ENCODE measurements at regions not wholly inside any gene's neighbourhood (a gene's known extent, or its start where the extent isn't known, plus 50 kb on each side); places are given as distances from the start of the nearest gene placed in this dataset.

DNA sequence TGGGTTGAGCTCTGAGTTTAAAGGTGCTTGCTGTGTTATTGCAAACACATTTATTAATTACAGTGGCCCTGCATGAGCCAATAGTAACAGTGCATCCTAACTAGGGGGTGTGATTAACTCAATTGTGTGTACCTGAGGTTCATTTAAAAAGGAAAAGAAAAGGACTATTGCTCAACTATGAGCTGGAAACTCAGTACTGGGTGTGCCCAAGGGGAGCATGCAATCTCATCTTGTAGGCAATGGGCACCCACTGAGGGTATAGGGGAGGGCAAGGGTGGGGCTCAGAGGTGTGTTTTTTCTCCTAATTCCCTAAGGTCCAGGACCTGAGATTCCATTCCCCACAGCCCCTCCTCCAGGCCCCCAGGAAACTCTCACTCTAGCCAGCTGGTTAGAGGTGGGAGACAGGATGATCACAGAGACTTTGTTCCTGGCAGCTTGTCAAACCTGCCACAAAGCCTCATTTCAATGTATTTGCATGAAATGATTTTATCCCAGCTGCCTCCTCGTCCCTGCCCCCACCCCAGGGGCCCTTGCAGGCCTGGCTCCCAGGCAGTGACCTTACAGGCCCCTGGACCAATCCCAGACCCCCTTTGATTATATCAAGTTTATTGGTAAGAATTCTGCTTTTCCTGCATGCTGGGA is 220.7 kb downstream of the TBC1D2B start:
- H3K4me1 ChIP-seq (ENCODE audit: control insufficient read depth in 2 of 2, insufficient read depth in 2 of 2, low read length in 1 of 2), result no peaks in the 10 kb centered on the region
- H3K4me3 ChIP-seq (ENCODE audit: low read depth in 1 of 2, low read length in 2 of 2), result no peak overlapping the region
- no peaks in the 10 kb centered on the region for H3K36me3 ChIP-seq (ENCODE audit: control insufficient read depth in 2 of 2, insufficient read depth in 2 of 2, low read length in 1 of 2)
- WGBS, 2 donors, result 55 to 65% methylated on average over 1 of the region's 1 CpG
- H3K27me3 ChIP-seq (ENCODE audit: control insufficient read depth in 1 of 2, insufficient read depth in 2 of 2, low read length in 2 of 2), result no peaks in the 10 kb centered on the region
- H3K27ac ChIP-seq (ENCODE audit: low read depth in 2 of 2, low read length in 1 of 2), result no peak overlapping the region
- no peaks in the 10 kb centered on the region for H3K9me3 ChIP-seq (ENCODE audit: control insufficient read depth in 2 of 2, insufficient read depth in 1 of 2, low read depth in 1 of 2, low read length in 1 of 2)

DNA sequence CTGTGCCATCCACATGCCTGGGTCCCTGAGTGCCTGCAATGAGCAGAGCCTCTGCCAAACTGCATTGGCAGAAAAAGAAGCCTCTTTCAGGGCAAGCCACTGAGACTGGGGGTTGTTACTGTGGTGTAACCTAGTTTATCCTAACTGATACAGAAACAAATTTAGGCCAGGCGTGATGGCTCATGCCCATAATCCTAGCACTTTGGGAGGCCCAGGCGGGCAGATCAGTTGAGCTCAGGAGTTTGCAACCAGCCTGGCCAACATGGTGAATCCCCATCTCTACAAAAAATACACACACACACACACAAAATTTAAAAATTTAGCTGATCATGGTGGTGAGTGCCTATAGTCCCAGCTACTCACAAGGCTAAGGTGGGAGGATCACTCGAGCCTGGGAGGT is 221.6 kb downstream of the TBC1D2B start:
- WGBS, 2 donors, result 78 to 89% methylated on average over 3 of the region's 3 CpGs
- Histone ChIP-seq H3K27ac (ENCODE audit: low read depth in 2 of 2, low read length in 1 of 2) (no peak overlapping the region), H3K27me3 (ENCODE audit: control insufficient read depth in 1 of 2, insufficient read depth in 2 of 2, low read length in 2 of 2) (no peaks in the 10 kb centered on the region), H3K36me3 (ENCODE audit: control insufficient read depth in 2 of 2, insufficient read depth in 2 of 2, low read length in 1 of 2) (no peaks in the 10 kb centered on the region), H3K4me1 (ENCODE audit: control insufficient read depth in 2 of 2, insufficient read depth in 2 of 2, low read length in 1 of 2) (no peaks in the 10 kb centered on the region), H3K4me3 (ENCODE audit: low read depth in 1 of 2, low read length in 2 of 2) (no peak overlapping the region), H3K9me3 (ENCODE audit: control insufficient read depth in 2 of 2, insufficient read depth in 1 of 2, low read depth in 1 of 2, low read length in 1 of 2) (peaks cover 0 to 2% of the 10 kb centered on the region in 2 donors)

DNA sequence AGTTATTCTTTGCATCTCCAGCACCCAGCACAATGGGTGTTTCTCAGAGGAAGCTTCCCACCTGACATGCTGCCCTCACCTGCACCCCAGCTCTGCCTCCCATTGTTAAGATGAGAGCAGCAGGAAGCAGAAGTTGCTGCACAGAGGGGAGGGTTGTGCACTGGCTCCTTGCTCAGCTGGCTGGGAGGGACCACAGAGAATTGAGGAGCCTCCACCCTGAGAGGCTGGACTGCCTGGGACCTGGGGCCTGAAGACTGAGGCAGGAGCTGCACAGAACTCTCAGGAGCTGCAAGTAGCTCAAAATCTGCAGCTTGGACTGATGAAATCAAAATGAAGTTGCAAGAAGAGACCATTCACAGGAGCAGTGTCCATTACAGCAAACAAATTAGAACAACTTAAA is 222.3 kb upstream of the LINGO1 start:
- H3K4me1 ChIP-seq (ENCODE audit: control insufficient read depth in 2 of 2, insufficient read depth in 2 of 2, low read length in 1 of 2), result no peaks in the 10 kb centered on the region
- no peak overlapping the region for H3K4me3 ChIP-seq (ENCODE audit: low read depth in 1 of 2, low read length in 2 of 2)
- H3K27ac ChIP-seq (ENCODE audit: low read depth in 2 of 2, low read length in 1 of 2), result no peak overlapping the region
- no peaks in the 10 kb centered on the region for H3K36me3 ChIP-seq (ENCODE audit: control insufficient read depth in 2 of 2, insufficient read depth in 2 of 2, low read length in 1 of 2)
- peaks cover 0 to 2% of the 10 kb centered on the region in 2 donors for H3K9me3 ChIP-seq (ENCODE audit: control insufficient read depth in 2 of 2, insufficient read depth in 1 of 2, low read depth in 1 of 2, low read length in 1 of 2)
- no peaks in the 10 kb centered on the region for H3K27me3 ChIP-seq (ENCODE audit: control insufficient read depth in 1 of 2, insufficient read depth in 2 of 2, low read length in 2 of 2)

DNA sequence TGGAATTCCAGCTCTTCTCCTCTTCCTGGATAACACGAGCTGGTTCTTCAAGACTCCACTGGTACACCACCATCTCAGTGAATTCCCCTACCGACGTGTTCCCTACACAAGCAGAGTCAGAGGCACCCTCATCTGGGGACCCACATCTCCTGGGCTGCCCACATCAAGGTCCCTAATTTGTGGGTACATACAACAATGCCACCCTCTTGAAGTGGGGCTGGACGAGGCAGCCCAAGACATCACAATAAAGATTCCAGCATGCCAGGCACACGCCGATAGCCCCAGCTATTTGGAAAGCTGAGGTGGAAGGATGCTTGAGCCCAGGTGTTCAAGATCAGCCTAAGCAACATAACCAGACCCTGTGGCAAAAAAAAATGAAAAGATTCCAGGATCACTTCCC is 221.2 kb upstream of the LINGO1 start:
- Histone ChIP-seq H3K36me3 (ENCODE audit: control insufficient read depth in 2 of 2, insufficient read depth in 2 of 2, low read length in 1 of 2) (no peaks in the 10 kb centered on the region), H3K9me3 (ENCODE audit: control insufficient read depth in 2 of 2, insufficient read depth in 1 of 2, low read depth in 1 of 2, low read length in 1 of 2) (peaks cover 0 to 2% of the 10 kb centered on the region in 2 donors), H3K4me1 (ENCODE audit: control insufficient read depth in 2 of 2, insufficient read depth in 2 of 2, low read length in 1 of 2) (no peaks in the 10 kb centered on the region), H3K4me3 (ENCODE audit: low read depth in 1 of 2, low read length in 2 of 2) (no peak overlapping the region), H3K27me3 (ENCODE audit: control insufficient read depth in 1 of 2, insufficient read depth in 2 of 2, low read length in 2 of 2) (no peaks in the 10 kb centered on the region), H3K27ac (ENCODE audit: low read depth in 2 of 2, low read length in 1 of 2) (no peak overlapping the region)
- WGBS, 2 donors, result 86 to 87% methylated on average over 6 of the region's 6 CpGs

DNA sequence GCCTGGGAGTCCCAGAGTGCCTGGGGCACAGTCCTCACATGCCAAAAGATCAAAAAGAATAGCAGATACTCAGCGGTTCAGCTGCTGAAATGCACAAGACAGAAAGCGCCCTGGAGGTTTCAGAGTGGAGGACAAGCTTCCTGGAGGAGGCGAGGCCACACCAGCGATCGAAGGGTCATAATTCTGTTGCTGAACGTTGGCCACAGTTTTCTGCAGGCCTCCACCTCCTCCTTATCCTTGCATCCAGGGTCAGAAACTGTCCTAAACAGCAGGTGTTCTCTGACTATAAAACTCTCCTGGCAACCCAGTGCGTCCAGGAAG is 220.3 kb upstream of the LINGO1 start:
- no peak overlapping the region for H3K27ac ChIP-seq (ENCODE audit: low read depth in 2 of 2, low read length in 1 of 2)
- H3K27me3 ChIP-seq (ENCODE audit: control insufficient read depth in 1 of 2, insufficient read depth in 2 of 2, low read length in 2 of 2), result no peaks in the 10 kb centered on the region
- no peaks in the 10 kb centered on the region for H3K4me1 ChIP-seq (ENCODE audit: control insufficient read depth in 2 of 2, insufficient read depth in 2 of 2, low read length in 1 of 2)
- H3K4me3 ChIP-seq (ENCODE audit: low read depth in 1 of 2, low read length in 2 of 2), result no peak overlapping the region
- peaks cover 0 to 2% of the 10 kb centered on the region in 2 donors for H3K9me3 ChIP-seq (ENCODE audit: control insufficient read depth in 2 of 2, insufficient read depth in 1 of 2, low read depth in 1 of 2, low read length in 1 of 2)
- 58 to 64% methylated on average over 7 of the region's 7 CpGs for WGBS, 2 donors
- no peaks in the 10 kb centered on the region for H3K36me3 ChIP-seq (ENCODE audit: control insufficient read depth in 2 of 2, insufficient read depth in 2 of 2, low read length in 1 of 2)

DNA sequence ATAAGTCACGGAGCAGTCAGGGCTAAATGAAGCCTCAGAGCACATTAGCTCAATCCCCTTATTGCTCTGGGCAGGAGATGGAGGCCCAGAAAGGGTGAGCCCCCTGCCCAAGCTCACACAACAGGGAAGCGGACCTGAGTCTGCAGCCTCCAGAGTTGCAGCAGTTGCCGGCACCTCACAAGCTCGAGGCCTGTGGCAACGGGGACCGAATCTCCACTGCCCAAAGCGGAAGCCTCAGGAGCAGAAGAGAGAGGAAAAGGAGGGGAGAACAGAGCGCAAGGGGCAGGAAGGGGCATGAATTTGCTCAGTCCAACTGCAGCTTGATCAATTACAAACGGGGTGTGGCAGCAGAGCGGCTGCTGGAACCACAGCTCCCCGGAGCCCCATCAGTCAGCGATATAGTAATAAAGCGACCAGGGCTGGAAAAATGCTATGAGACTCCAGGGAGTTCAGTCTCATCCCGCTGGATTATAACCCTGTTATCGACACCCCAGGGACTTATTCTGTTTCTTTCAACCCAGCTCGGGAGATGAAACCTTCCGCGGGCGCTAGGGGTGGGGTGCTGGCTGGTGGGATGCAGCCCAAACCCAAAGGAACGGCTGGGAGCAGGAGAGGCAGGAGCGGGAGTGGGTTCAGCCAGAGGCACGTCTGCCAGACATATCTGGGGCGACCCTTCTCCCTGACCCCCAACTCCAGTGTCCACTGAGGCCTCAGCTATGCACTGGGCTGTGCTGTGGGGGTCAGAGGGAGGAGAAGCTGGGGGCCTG is 219.7 kb upstream of the LINGO1 start:
- Histone ChIP-seq H3K4me3 (ENCODE audit: low read depth in 1 of 2, low read length in 2 of 2) (no peak overlapping the region), H3K27me3 (ENCODE audit: control insufficient read depth in 1 of 2, insufficient read depth in 2 of 2, low read length in 2 of 2) (no peaks in the 10 kb centered on the region), H3K27ac (ENCODE audit: low read depth in 2 of 2, low read length in 1 of 2) (no peak overlapping the region), H3K4me1 (ENCODE audit: control insufficient read depth in 2 of 2, insufficient read depth in 2 of 2, low read length in 1 of 2) (no peaks in the 10 kb centered on the region), H3K9me3 (ENCODE audit: control insufficient read depth in 2 of 2, insufficient read depth in 1 of 2, low read depth in 1 of 2, low read length in 1 of 2) (peaks cover 0 to 2% of the 10 kb centered on the region in 2 donors), H3K36me3 (ENCODE audit: control insufficient read depth in 2 of 2, insufficient read depth in 2 of 2, low read length in 1 of 2) (no peaks in the 10 kb centered on the region)
- 50 to 51% methylated on average over 23 of the region's 23 CpGs for WGBS, 2 donors

DNA sequence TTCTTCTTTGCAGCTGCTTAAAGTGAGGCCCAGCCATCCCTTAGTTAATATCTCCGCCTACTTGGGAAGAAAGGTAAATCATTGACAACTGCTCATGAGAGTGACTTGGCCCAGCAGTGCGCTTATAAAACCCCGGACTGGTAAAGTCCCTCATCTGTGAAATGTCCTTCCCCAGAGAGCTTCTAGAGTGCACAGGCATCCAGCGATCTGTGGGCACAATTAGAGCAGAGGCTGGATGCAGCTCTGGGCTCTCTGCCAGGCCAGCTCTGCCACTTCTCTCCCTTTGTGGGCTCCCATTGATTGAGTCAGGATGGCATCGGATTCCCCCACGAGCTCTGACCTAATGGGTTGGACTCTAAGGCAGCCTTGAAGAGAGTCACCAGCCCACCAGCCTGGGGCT is 219.0 kb upstream of the LINGO1 start:
- no peaks in the 10 kb centered on the region for H3K27me3 ChIP-seq (ENCODE audit: control insufficient read depth in 1 of 2, insufficient read depth in 2 of 2, low read length in 2 of 2)
- H3K9me3 ChIP-seq (ENCODE audit: control insufficient read depth in 2 of 2, insufficient read depth in 1 of 2, low read depth in 1 of 2, low read length in 1 of 2), result peaks cover 0 to 2% of the 10 kb centered on the region in 2 donors
- H3K4me3 ChIP-seq (ENCODE audit: low read depth in 1 of 2, low read length in 2 of 2), result no peak overlapping the region
- WGBS, 2 donors, result 56 to 62% methylated on average over 6 of the region's 6 CpGs
- no peaks in the 10 kb centered on the region for H3K4me1 ChIP-seq (ENCODE audit: control insufficient read depth in 2 of 2, insufficient read depth in 2 of 2, low read length in 1 of 2)
- no peaks in the 10 kb centered on the region for H3K36me3 ChIP-seq (ENCODE audit: control insufficient read depth in 2 of 2, insufficient read depth in 2 of 2, low read length in 1 of 2)
- H3K27ac ChIP-seq (ENCODE audit: low read depth in 2 of 2, low read length in 1 of 2), result no peak overlapping the region

DNA sequence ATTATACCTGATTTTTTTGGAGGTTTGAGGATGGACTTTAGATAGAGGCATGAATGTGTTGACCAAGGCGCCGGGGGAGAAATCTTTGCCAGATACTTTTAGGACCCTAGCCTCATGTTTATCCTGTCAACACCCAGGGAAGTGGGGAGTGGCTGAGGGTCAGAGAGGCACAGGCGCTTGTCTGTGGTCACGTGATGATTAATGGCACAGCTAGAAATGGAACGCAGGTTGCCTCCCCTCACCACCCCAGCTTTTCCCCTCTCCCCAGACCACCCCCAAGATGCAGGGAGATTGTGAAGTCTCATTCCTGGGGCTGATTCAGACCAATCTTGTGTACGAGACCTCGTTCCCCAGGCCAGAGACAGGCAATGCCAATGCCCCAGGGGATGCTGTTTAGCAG is 218.4 kb upstream of the LINGO1 start:
- no peak overlapping the region for H3K4me3 ChIP-seq (ENCODE audit: low read depth in 1 of 2, low read length in 2 of 2)
- WGBS, 2 donors, result 62 to 63% methylated on average over 7 of the region's 7 CpGs
- H3K36me3 ChIP-seq (ENCODE audit: control insufficient read depth in 2 of 2, insufficient read depth in 2 of 2, low read length in 1 of 2), result no peaks in the 10 kb centered on the region
- peaks cover 0 to 2% of the 10 kb centered on the region in 2 donors for H3K9me3 ChIP-seq (ENCODE audit: control insufficient read depth in 2 of 2, insufficient read depth in 1 of 2, low read depth in 1 of 2, low read length in 1 of 2)
- no peaks in the 10 kb centered on the region for H3K4me1 ChIP-seq (ENCODE audit: control insufficient read depth in 2 of 2, insufficient read depth in 2 of 2, low read length in 1 of 2)
- H3K27me3 ChIP-seq (ENCODE audit: control insufficient read depth in 1 of 2, insufficient read depth in 2 of 2, low read length in 2 of 2), result no peaks in the 10 kb centered on the region
- no peak overlapping the region for H3K27ac ChIP-seq (ENCODE audit: low read depth in 2 of 2, low read length in 1 of 2)

DNA sequence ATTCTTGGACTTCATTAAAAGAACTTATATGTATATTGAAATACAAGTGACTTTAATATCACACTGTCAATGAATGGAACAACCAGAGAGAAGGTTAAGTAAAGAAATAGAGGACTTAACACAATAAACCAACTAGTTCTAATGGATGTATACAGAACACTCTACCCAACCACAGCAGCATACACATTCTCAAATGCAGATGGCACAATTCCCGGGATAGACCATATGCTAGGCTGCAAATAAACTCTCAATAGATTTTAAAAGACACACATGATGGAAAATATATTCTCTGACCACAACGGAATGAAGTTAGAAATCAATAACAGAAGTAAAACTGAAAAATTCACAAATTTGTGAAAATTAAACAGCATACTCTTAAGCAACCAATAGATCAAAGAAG is 214.3 kb upstream of the LINGO1 start:
- no peaks in the 10 kb centered on the region for H3K4me1 ChIP-seq (ENCODE audit: control insufficient read depth in 2 of 2, insufficient read depth in 2 of 2, low read length in 1 of 2)
- H3K27me3 ChIP-seq (ENCODE audit: control insufficient read depth in 1 of 2, insufficient read depth in 2 of 2, low read length in 2 of 2), result peaks cover 0 to 2% of the 10 kb centered on the region in 2 donors
- peaks cover 2 to 5% of the 10 kb centered on the region in 2 donors for H3K9me3 ChIP-seq (ENCODE audit: control insufficient read depth in 2 of 2, insufficient read depth in 1 of 2, low read depth in 1 of 2, low read length in 1 of 2)
- 64 to 75% methylated on average over 2 of the region's 2 CpGs for WGBS, 2 donors
- no peaks in the 10 kb centered on the region for H3K36me3 ChIP-seq (ENCODE audit: control insufficient read depth in 2 of 2, insufficient read depth in 2 of 2, low read length in 1 of 2)
- no peak overlapping the region for H3K4me3 ChIP-seq (ENCODE audit: low read depth in 1 of 2, low read length in 2 of 2)
- no peak overlapping the region for H3K27ac ChIP-seq (ENCODE audit: low read depth in 2 of 2, low read length in 1 of 2)

DNA sequence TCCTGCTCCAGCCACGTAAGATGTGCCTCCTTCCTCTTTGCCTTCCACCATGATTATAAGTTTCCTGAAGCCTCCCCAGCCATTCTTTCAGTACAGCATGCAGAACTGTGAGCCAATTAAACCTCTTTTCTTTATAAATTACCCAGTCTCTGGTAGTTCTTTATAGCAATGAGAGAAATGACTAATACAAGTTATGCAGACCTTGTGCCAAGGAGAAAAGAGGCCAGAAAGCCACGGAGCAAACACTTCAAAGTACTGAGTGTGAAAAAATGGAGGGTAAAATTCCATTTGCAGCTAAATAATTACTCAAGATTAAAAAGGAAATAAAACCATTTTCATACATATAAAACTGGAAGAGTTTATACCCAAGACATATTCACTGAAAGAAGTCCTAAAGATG is 213.6 kb upstream of the LINGO1 start:
- Histone ChIP-seq H3K36me3 (ENCODE audit: control insufficient read depth in 2 of 2, insufficient read depth in 2 of 2, low read length in 1 of 2) (no peaks in the 10 kb centered on the region), H3K9me3 (ENCODE audit: control insufficient read depth in 2 of 2, insufficient read depth in 1 of 2, low read depth in 1 of 2, low read length in 1 of 2) (peaks cover 2 to 5% of the 10 kb centered on the region in 2 donors), H3K4me3 (ENCODE audit: low read depth in 1 of 2, low read length in 2 of 2) (no peak overlapping the region), H3K27ac (ENCODE audit: low read depth in 2 of 2, low read length in 1 of 2) (no peak overlapping the region), H3K4me1 (ENCODE audit: control insufficient read depth in 2 of 2, insufficient read depth in 2 of 2, low read length in 1 of 2) (no peaks in the 10 kb centered on the region), H3K27me3 (ENCODE audit: control insufficient read depth in 1 of 2, insufficient read depth in 2 of 2, low read length in 2 of 2) (peaks cover 0 to 2% of the 10 kb centered on the region in 2 donors)
- 17 to 23% methylated on average over 2 of the region's 2 CpGs for WGBS, 2 donors

Data from esophagus (tissue), 2 donors.